ENCODE measurements at regions not wholly inside any gene's neighbourhood (a gene's known extent, or its start where the extent isn't known, plus 50 kb on each side); places are given as distances from the start of the nearest gene placed in this dataset.
"Not testable (repeated sequence)": the region's sequence is repeated elsewhere in the genome, so short reads cannot be mapped to it uniquely, and the experiment has no call there.

DNA sequence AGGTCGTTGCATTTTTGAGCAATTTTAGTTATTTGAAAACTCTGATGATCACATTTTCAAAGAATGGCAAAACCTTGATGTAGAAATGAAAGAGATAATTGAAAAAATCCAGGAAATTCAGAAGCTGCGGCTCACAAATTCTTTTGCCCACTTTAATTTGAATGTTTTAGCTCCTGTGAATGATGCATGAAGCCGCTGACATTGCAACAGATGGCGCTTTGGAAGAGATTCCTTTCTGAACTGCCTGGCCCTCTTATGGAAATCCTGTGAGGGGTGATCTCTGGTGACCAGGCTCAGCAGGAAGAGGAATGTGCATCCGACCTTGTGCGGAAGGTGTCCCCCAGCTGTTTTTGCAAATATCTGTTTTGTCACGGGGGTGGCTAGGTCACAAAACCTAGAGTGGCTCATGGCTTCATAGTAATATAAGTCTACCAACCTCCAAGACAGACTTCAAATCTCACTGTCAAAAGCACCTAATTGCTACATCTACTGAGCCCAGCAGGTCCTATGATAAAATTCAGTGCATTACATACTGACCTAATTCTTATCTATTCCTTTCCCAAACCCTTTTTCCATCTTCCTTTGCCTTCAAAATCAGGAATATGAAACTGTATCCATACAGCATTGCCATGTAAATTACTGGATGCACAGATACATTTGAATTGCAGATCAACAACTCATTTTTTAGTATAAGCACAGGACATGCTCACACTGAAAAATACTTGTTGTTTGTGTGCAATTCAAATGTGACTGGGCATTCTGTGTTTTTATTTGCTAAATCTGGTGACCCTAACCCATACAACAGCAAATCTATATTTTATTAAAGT lies 412.7 kb downstream of the ETS1 start:
- in situ Hi-C loops (cut with HindIII; ENCODE audit: low sequenced_read_pairs): loop anchor here (25.0 kb wide), 1 partner anchor 113 kb away; no protein-coding TSS in a partner anchor

DNA sequence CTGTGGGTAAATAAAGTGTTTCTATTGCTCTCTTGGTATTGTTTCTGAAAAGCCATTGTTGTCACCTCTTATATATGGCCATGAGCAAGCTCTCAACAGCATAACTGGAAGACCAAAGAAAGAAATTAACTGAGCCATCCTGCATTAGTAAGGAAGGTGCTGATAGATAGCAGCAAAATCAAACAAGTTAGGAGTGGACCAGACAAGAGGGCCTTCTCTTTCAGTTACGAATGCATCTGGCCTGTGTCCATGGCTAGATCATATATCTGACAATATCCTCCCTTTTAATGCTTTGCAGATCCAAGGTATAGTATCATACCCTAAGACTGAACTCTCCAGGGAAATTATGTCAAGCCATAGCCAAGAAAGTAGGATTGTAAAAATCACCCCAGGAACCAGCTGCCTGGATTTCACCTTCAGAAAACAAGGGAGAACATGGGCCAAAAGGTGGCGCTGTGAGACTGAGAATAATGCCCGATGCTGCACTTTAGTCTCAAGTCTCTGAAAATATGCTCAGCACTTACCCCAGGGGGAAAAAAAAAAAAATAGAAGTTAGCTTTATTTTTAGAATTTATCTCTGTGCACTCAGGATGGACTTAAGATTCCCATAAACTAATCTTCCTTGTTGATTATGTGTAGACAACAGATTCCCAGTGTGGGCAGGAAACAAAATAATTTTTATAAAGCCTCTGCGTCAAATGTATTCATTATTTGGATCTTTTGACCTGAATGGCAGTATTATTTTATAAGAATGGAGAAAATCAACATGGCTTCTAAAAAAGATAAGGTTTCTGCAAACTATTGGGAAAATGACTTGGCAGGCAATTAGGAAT lies 415.1 kb downstream of the ETS1 start:
- in situ Hi-C loops (cut with HindIII; ENCODE audit: low sequenced_read_pairs): no loop called here

GRCh38 chr11:128171506-128171905 lies 415.9 kb downstream of the ETS1 start:
- in situ Hi-C loops (cut with HindIII; ENCODE audit: low sequenced_read_pairs): no loop called here

- in situ Hi-C loops (cut with HindIII; ENCODE audit: low sequenced_read_pairs): no loop called here
Measured at GRCh38 chr11:128165572-128165971, 421.8 kb downstream of the ETS1 start.

GRCh38 chr11:128164080-128164741 lies 423.1 kb downstream of the ETS1 start:
- in situ Hi-C loops (cut with HindIII; ENCODE audit: low sequenced_read_pairs): no loop called here

- in situ Hi-C loops (cut with HindIII; ENCODE audit: low sequenced_read_pairs): no loop called here
Measured at GRCh38 chr11:128161994-128162393, 425.4 kb downstream of the ETS1 start.

DNA sequence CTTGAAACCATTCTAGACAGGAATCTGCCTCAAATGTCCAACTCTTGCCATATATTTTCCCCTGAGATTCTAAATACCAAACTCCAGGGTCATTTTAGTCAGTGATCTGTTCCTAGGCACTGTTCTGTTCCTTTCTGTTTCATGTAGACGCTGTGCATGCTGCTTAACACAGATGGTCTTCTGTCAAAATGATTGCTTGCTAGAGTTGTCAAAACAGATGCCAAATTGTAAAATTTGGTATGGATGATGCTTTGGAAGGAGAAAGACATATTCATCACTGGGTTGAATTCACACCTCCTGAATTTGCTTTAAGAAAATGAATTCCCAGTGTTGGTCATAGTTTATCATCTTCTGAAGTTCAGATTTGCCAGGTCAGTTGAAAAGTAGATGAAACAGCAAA lies 425.9 kb downstream of the ETS1 start:
- in situ Hi-C loops (cut with HindIII; ENCODE audit: low sequenced_read_pairs): no loop called here

- in situ Hi-C loops (cut with HindIII; ENCODE audit: low sequenced_read_pairs): loop anchor here (10.0 kb wide), 2 partner anchors 476 to 676 kb away; no protein-coding TSS in a partner anchor
Measured at GRCh38 chr11:128158860-128159259, 428.5 kb downstream of the ETS1 start.

- in situ Hi-C loops (cut with HindIII; ENCODE audit: low sequenced_read_pairs): loop anchor here (10.0 kb wide), 2 partner anchors 477 to 677 kb away; no protein-coding TSS in a partner anchor
Measured at GRCh38 chr11:128157423-128158298, 429.7 kb downstream of the ETS1 start.

- in situ Hi-C loops (cut with HindIII; ENCODE audit: low sequenced_read_pairs): loop anchor here (10.0 kb wide), 2 partner anchors 478 to 678 kb away; no protein-coding TSS in a partner anchor
Measured at GRCh38 chr11:128156486-128156885, 430.9 kb downstream of the ETS1 start.

- in situ Hi-C loops (cut with HindIII; ENCODE audit: low sequenced_read_pairs): loop anchor here (10.0 kb wide), 2 partner anchors 479 to 679 kb away; no protein-coding TSS in a partner anchor
Measured at GRCh38 chr11:128155590-128155989, 431.8 kb downstream of the ETS1 start.

GRCh38 chr11:128153697-128154048 lies 433.7 kb downstream of the ETS1 start:
- in situ Hi-C loops (cut with HindIII; ENCODE audit: low sequenced_read_pairs): loop anchor here (10.0 kb wide), 2 partner anchors 481 to 681 kb away; no protein-coding TSS in a partner anchor

DNA sequence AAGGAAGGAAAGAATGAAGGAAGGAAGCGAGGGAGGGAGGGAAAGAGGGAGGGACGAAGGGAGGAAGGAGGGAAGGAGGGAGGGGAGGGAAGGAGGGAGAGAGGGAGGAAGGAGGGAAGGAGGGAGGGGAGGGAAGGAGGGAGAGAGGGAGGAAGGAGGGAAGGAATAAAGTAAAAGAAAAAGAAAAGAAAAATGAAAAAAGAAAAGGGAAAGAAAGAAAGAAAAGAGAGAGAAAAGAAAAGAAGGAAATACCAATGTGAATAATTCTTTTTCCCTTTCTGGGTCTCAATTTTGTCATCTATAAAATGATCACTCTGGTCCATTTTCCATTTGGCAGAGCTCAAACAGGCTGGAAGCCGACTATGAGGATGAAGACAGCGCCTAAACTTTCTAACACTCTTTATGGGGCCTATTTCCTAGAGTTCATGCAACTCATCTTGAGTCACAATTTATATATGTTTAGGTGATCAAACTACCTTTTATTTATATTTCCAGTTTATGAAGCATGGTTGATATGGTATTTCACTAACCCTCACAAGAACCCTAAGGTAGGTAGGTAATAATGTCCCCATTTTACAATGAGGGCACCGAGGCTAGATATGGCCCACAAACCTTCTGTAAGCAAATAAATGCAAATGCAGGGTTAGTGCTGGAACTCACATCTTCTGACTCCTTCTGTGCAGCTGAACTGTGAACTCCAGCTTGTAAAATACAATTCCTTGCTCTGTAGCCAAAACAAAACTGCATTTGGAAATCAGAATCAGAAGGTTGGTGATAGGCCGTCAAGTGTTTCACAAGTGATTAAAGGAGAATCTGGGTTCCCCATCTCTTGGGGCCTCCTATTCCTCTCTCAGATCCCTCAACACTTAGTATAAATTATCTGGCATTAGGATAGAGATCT lies 434.3 kb downstream of the ETS1 start:
- in situ Hi-C loops (cut with HindIII; ENCODE audit: low sequenced_read_pairs): loop anchor here (10.0 kb wide), 2 partner anchors 482 to 682 kb away; no protein-coding TSS in a partner anchor

DNA sequence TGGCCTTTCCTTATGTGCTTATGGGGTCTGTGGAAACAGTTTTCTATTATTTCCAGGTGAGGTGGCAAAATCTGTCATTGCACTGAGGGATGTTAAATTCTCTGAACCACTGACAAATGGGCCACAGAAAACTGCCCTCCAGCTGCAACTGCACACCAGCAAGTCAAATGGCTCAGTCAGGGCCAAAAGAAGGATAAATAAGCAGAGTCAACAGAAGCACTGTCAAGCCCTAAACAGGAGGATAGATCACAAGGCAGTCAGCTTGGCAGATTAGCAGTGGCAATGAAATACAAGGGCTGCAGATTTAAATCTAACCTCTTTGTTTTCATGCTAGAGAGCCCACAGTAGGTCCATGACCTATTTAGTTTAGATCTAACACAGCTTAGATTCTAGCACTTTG lies 435.6 kb downstream of the ETS1 start:
- in situ Hi-C loops (cut with HindIII; ENCODE audit: low sequenced_read_pairs): loop anchor here (10.0 kb wide), 2 partner anchors 483 to 683 kb away; no protein-coding TSS in a partner anchor

GRCh38 chr11:128151338-128151737 lies 436.0 kb downstream of the ETS1 start:
- in situ Hi-C loops (cut with HindIII; ENCODE audit: low sequenced_read_pairs): loop anchor here (10.0 kb wide), 2 partner anchors 483 to 683 kb away; no protein-coding TSS in a partner anchor

- in situ Hi-C loops (cut with HindIII; ENCODE audit: low sequenced_read_pairs): no loop called here
Measured at GRCh38 chr11:128148208-128148607, 439.1 kb downstream of the ETS1 start.

DNA sequence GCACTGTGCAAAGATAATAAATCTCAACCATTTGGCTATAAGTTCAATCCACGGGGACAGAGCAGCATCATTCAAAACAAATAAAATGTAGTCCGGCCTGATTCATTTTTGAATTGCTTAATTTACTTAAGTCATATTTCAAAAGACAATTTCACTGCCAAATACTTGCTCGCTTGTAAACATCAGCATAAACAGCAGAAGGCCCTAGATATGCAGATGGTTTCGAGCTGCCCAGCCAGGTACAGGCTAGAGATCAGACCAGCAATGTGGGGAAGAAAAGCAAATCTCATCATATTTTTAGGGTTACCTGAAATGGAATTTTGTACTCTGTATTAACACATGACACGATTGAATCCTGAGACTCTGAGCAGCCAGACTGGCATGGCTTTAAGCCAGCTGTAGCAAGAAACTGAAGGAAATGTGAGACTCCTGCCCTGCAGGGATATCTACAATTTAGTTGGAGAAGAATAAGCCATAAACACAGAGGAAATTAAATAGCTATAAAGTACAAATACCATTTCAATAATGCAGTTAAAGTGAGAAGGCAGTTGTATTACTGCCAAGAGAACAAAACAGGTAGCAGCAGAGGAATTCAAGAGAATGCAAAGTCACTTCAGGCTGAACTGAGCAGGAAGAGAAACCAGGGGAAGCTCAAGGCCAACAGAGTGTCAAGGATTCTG lies 440.3 kb downstream of the ETS1 start:
- in situ Hi-C loops (cut with HindIII; ENCODE audit: low sequenced_read_pairs): no loop called here

GRCh38 chr11:128140293-128140692 lies 447.1 kb downstream of the ETS1 start:
- in situ Hi-C loops (cut with HindIII; ENCODE audit: low sequenced_read_pairs): not testable (repeated sequence)

Measured in DLD1 (cell line).